Trophoblast cell (in vitro differentiated cells and primary cell): ENCODE measurements at regions not wholly inside any gene's neighbourhood (a gene's known extent, or its start where the extent isn't known, plus 50 kb on each side); places are given as distances from the start of the nearest gene placed in this dataset.

ENCODE experiments used
- DNase-seq, 2 donors: peaks; one replicate each; pipeline ENCODE4 v3.0.0-alpha.2; 2016
- H2AFZ ChIP-seq: 2 replicates; pipeline ENCODE4 v1.6.1; 2013; ENCODE audit warnings: low read length, moderate library complexity, mild to moderate bottlenecking; ENCODE audit not compliant: insufficient read depth, poor library complexity
- H2AK5ac ChIP-seq: 2 replicates; pipeline ENCODE4 v1.6.1; 2013; ENCODE audit warnings: mild to moderate bottlenecking, low read length
- H2BK120ac ChIP-seq: 2 replicates; pipeline ENCODE4 v1.6.1; 2013; ENCODE audit warnings: low read length, mild to moderate bottlenecking, moderate library complexity; ENCODE audit not compliant: insufficient read depth, poor library complexity
- H2BK12ac ChIP-seq: 2 replicates; pipeline ENCODE4 v1.6.1; 2013; ENCODE audit warnings: mild to moderate bottlenecking, low read length, moderate library complexity
- H2BK5ac ChIP-seq: 2 replicates; pipeline ENCODE4 v1.6.1; 2013; ENCODE audit warnings: low read length, low read depth, moderate library complexity, mild to moderate bottlenecking; ENCODE audit not compliant: poor library complexity
- H3K14ac ChIP-seq: 2 replicates; pipeline ENCODE4 v1.6.1; 2013; ENCODE audit warnings: mild to moderate bottlenecking, low read length
- H3K18ac ChIP-seq: 2 replicates; pipeline ENCODE4 v1.6.1; 2013; ENCODE audit warnings: mild to moderate bottlenecking, low read length
- H3K23ac ChIP-seq: 2 replicates; pipeline ENCODE4 v1.6.1; 2013; ENCODE audit warnings: low read length
- H3K27ac ChIP-seq: 2 replicates; pipeline ENCODE4 v1.5.1; 2013; ENCODE audit warnings: low read depth, mild to moderate bottlenecking, inconsistent platforms, low read length, moderate library complexity
- H3K27me3 ChIP-seq: 2 replicates; pipeline ENCODE4 v1.6.1; 2013; ENCODE audit warnings: inconsistent platforms, mild to moderate bottlenecking, low read length, moderate library complexity; ENCODE audit not compliant: insufficient read depth
- H3K36me3 ChIP-seq, 2 experiments: 1 replicate in 1 of 2; 2 replicates in 1 of 2; pipeline ENCODE4 v1.6.1; 2013; ENCODE audit warnings: low read length in 2 of 2, mild to moderate bottlenecking in 2 of 2, moderate library complexity in 1 of 2; ENCODE audit not compliant: insufficient read depth in 2 of 2, control insufficient read depth in 1 of 2
- H3K4ac ChIP-seq: 2 replicates; pipeline ENCODE4 v1.6.1; 2013; ENCODE audit warnings: low read depth, mild to moderate bottlenecking, low read length, moderate library complexity
- H3K4me1 ChIP-seq, 2 experiments: 1 replicate in 1 of 2; 2 replicates in 1 of 2; pipeline ENCODE4 v1.6.1; 2013; ENCODE audit warnings: low read length in 2 of 2, mild to moderate bottlenecking in 2 of 2, moderate library complexity in 1 of 2; ENCODE audit not compliant: insufficient read depth in 2 of 2, control insufficient read depth in 1 of 2
- H3K4me2 ChIP-seq: 2 replicates; pipeline ENCODE4 v1.6.1; 2013; ENCODE audit warnings: inconsistent platforms, mild to moderate bottlenecking, low read length, moderate library complexity
- H3K4me3 ChIP-seq: 2 replicates; pipeline ENCODE4 v1.5.1; 2013; ENCODE audit warnings: mild to moderate bottlenecking, low read depth, low read length, inconsistent platforms
- H3K79me1 ChIP-seq: one replicate; pipeline ENCODE4 v1.6.1; 2013; ENCODE audit warnings: low read length
- H3K79me2 ChIP-seq: 2 replicates; pipeline ENCODE4 v1.6.1; 2013; ENCODE audit warnings: low read length, mild to moderate bottlenecking; ENCODE audit not compliant: control insufficient read depth, insufficient read depth, poor library complexity
- H3K9ac ChIP-seq: 2 replicates; pipeline ENCODE4 v1.6.1; 2013; ENCODE audit warnings: mild to moderate bottlenecking, low read length
- H3K9me3 ChIP-seq: 2 replicates; pipeline ENCODE4 v1.6.1; 2013; ENCODE audit warnings: low read depth, mild to moderate bottlenecking, control low read depth, inconsistent platforms, low read length; ENCODE audit not compliant: insufficient read depth
- H4K12ac ChIP-seq: 2 replicates; pipeline ENCODE4 v1.6.1; 2013; ENCODE audit warnings: low read depth, mild to moderate bottlenecking, low read length, moderate library complexity
- H4K8ac ChIP-seq: 2 replicates; pipeline ENCODE4 v1.6.1; 2013; ENCODE audit warnings: low read depth, mild to moderate bottlenecking, low read length, moderate library complexity
- H4K91ac ChIP-seq: one replicate; pipeline ENCODE4 v1.6.1; 2013; ENCODE audit warnings: low read depth, mild to moderate bottlenecking, low read length, moderate library complexity
- WGBS: extraction: QIAGEN DNeasy Blood & Tissue Kit; methylation state at CpG from one replicate; pipeline ENCODE4 v1.1.7; 2013; ENCODE audit warnings: missing lambda C conversion rate; ENCODE audit not compliant: insufficient read length, insufficient coverage; ENCODE audit errors: extremely low coverage; 5-methylcytosine and 5-hydroxymethylcytosine counted together

DNA sequence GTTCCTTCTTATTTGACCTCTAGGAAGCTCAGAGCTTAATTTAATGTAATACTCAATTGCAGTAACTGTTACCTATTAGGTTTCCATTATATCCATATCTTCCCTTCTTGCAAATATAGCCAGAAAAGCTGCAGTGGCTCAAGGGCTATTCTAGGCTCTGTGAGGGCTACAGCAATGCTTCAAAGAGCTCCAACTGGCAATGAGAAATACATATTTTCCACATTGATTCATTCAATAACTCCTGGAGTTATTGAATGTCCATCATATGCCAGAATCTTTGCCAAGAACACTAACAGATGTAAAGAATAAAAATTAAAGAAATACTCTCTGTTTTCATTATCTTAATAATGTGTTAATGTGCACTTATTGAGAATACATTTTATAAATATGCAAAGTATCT lies 396.9 kb upstream of the PAPPA start:
- Histone ChIP-seq H3K4me2 (no peak overlapping the region), H3K9ac (no peak overlapping the region), H3K79me1 (no peaks in the 10 kb centered on the region), H3K79me2 (no peaks in the 10 kb centered on the region), H2BK12ac (no peak overlapping the region), H3K27me3 (no peaks in the 10 kb centered on the region), H3K18ac (no peak overlapping the region), H2AFZ (no peak overlapping the region), H3K4me1 (peaks cover 3 to 4% of the 10 kb centered on the region in 2 experiments), H2BK5ac (no peak overlapping the region), H2BK120ac (no peak overlapping the region), H4K91ac (no peak overlapping the region), H4K8ac (no peak overlapping the region), H3K4ac (no peak overlapping the region), H3K36me3 (no peaks in the 10 kb centered on the region), H3K4me3 (no peak overlapping the region), H3K27ac (no peak overlapping the region), H3K23ac (no peak overlapping the region), H2AK5ac (no peak overlapping the region), H4K12ac (no peak overlapping the region), H3K9me3 (no peaks in the 10 kb centered on the region), H3K14ac (no peak overlapping the region)
- no peak for DNase-seq

DNA sequence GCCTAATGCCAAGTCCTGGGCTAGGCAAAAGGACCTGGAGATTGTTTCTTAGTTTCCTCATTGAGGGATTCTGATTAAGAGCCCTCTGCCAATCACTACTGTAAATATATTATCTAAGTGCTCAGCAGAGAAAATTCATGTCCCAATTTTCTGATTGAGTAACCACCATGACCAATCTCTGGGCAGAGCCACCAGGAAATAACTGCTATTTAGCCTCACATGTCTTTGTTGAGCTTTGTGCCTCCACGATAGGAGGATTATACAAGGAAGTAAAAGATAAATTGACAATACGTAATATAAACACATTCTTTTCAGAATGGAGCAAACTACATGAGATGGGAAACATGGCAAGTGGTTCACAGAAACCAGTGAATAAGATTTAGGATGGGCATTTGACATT lies 396.1 kb upstream of the PAPPA start:
- Histone ChIP-seq H2AK5ac (no peak overlapping the region), H2BK120ac (no peak overlapping the region), H3K23ac (no peak overlapping the region)

DNA sequence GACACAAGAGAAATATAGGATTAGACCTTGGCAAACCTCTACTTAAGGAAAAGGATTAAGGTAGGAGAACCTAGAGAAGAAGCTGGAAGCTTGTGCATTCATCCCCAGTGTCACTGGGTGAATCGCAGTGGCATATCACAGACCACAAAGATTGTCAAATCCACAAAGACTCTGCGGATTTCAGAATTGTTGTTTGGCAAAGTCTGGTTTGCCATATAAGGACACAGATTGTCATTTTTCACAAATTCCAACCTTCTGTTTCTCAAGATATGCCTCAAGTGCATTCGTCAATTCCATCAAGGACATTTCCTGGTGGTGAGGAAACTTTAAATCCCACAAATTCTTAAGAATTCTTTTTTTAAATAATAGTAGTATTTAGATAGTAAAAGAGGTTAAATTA lies 395.1 kb upstream of the PAPPA start:
- no CpG with 5 or more reads among the region's 3 CpGs for WGBS
- H3K4ac ChIP-seq, result no peak overlapping the region

More for the DNA sequence above, 396.1 kb upstream of the PAPPA start:
- Histone ChIP-seq H3K4me2 (no peak overlapping the region), H3K18ac (no peak overlapping the region), H4K8ac (no peak overlapping the region), H4K91ac (no peak overlapping the region), H4K12ac (no peak overlapping the region), H3K4me1 (peaks cover 3 to 4% of the 10 kb centered on the region in 2 experiments), H3K27me3 (no peaks in the 10 kb centered on the region), H3K4me3 (no peak overlapping the region), H2AFZ (no peak overlapping the region), H3K27ac (no peak overlapping the region), H2BK12ac (no peak overlapping the region), H3K9me3 (no peaks in the 10 kb centered on the region), H3K79me2 (no peaks in the 10 kb centered on the region), H3K36me3 (no peaks in the 10 kb centered on the region), H2BK5ac (no peak overlapping the region), H3K9ac (no peak overlapping the region), H3K79me1 (no peaks in the 10 kb centered on the region), H3K14ac (no peak overlapping the region), H3K4ac (no peak overlapping the region)
- no CpG with 5 or more reads among the region's 2 CpGs for WGBS
- DNase-seq, result peak; percentile 11 to 43

DNA sequence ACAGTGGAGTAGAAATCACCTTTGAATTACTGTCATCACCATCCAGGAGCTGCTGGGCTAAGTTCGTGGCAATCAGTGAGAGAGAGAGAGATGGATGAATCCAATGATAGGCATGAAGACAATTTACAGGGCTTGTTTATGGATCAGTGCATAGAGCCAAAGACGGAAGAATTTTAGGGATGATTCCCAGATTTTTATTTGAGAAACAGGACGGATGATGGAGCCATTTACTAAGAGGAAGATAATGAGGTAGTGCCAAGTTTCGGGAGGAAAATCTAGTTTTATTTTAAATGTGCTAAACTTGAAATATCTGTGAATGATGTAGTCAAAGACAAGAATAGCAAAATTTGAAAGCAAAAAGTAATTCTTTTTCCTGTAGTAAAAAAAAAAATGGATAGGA lies 394.2 kb upstream of the PAPPA start:
- WGBS, result no CpG with 5 or more reads among the region's 4 CpGs
- no peak overlapping the region for H2AK5ac ChIP-seq
- no peaks in the 10 kb centered on the region for H3K36me3 ChIP-seq
- no peak overlapping the region for H3K18ac ChIP-seq
- no peak overlapping the region for H3K14ac ChIP-seq
- H4K8ac ChIP-seq, result no peak overlapping the region
- no peaks in the 10 kb centered on the region for H3K9me3 ChIP-seq
- H3K9ac ChIP-seq, result no peak overlapping the region
- H2BK12ac ChIP-seq, result no peak overlapping the region
- H4K91ac ChIP-seq, result no peak overlapping the region
- no peak overlapping the region for H3K23ac ChIP-seq
- peak; percentile 24 to 64 for DNase-seq
- no peaks in the 10 kb centered on the region for H3K79me1 ChIP-seq
- H3K4me1 ChIP-seq, result peaks cover 3 to 4% of the 10 kb centered on the region in 2 experiments
- no peak overlapping the region for H3K27ac ChIP-seq
- H2AFZ ChIP-seq, result no peak overlapping the region
- no peaks in the 10 kb centered on the region for H3K27me3 ChIP-seq
- no peak overlapping the region for H2BK120ac ChIP-seq
- H3K4me2 ChIP-seq, result no peak overlapping the region
- H3K4me3 ChIP-seq, result no peak overlapping the region
- no peak overlapping the region for H2BK5ac ChIP-seq
- H4K12ac ChIP-seq, result no peak overlapping the region
- no peaks in the 10 kb centered on the region for H3K79me2 ChIP-seq
- H3K4ac ChIP-seq, result no peak overlapping the region

More for the DNA sequence above, 395.1 kb upstream of the PAPPA start:
- Histone ChIP-seq H4K12ac (no peak overlapping the region), H3K23ac (no peak overlapping the region), H3K27ac (no peak overlapping the region), H3K79me1 (no peaks in the 10 kb centered on the region), H3K36me3 (no peaks in the 10 kb centered on the region), H3K4me3 (no peak overlapping the region), H3K9me3 (no peaks in the 10 kb centered on the region), H3K27me3 (no peaks in the 10 kb centered on the region), H2BK12ac (no peak overlapping the region), H2AK5ac (no peak overlapping the region), H4K91ac (no peak overlapping the region), H2BK120ac (no peak overlapping the region), H3K18ac (no peak overlapping the region), H4K8ac (no peak overlapping the region), H2BK5ac (no peak overlapping the region), H3K4me2 (no peak overlapping the region), H3K79me2 (no peaks in the 10 kb centered on the region), H3K4me1 (peaks cover 3 to 4% of the 10 kb centered on the region in 2 experiments), H3K14ac (no peak overlapping the region), H2AFZ (no peak overlapping the region), H3K9ac (no peak overlapping the region)
- DNase-seq, result peak; percentile 10 to 90
